Ishikawa (cell line): ENCODE measurements at regions not wholly inside any gene's neighbourhood (a gene's known extent, or its start where the extent isn't known, plus 50 kb on each side); places are given as distances from the start of the nearest gene placed in this dataset.

Experiments
- CREB1 ChIP-seq: IDR thresholded peaks from 2 replicates; pipeline ENCODE4 v1.6.1; 2012; ENCODE audit warnings: low read depth
- EGR1 ChIP-seq: IDR thresholded peaks from 2 replicates; pipeline ENCODE4 v1.6.1; 2012
- EP300 ChIP-seq: IDR thresholded peaks from 2 replicates; pipeline ENCODE4 v1.6.1; 2012; ENCODE audit warnings: borderline replicate concordance
- FOXM1 ChIP-seq: IDR thresholded peaks from 2 replicates; pipeline ENCODE4 v1.6.1; 2012; ENCODE audit warnings: low read depth, borderline replicate concordance
- NFIC ChIP-seq: IDR thresholded peaks from 2 replicates; pipeline ENCODE4 v1.6.1; 2012
- YY1 ChIP-seq: IDR thresholded peaks from 2 replicates; pipeline ENCODE4 v1.6.1; 2012; ENCODE audit warnings: low read depth
- TF ChIP-seq, protein P1 (sequence below): IDR thresholded peaks from 2 replicates; pipeline ENCODE4 v1.6.1; 2012; ENCODE audit warnings: low read depth, mild to moderate bottlenecking

DNA sequence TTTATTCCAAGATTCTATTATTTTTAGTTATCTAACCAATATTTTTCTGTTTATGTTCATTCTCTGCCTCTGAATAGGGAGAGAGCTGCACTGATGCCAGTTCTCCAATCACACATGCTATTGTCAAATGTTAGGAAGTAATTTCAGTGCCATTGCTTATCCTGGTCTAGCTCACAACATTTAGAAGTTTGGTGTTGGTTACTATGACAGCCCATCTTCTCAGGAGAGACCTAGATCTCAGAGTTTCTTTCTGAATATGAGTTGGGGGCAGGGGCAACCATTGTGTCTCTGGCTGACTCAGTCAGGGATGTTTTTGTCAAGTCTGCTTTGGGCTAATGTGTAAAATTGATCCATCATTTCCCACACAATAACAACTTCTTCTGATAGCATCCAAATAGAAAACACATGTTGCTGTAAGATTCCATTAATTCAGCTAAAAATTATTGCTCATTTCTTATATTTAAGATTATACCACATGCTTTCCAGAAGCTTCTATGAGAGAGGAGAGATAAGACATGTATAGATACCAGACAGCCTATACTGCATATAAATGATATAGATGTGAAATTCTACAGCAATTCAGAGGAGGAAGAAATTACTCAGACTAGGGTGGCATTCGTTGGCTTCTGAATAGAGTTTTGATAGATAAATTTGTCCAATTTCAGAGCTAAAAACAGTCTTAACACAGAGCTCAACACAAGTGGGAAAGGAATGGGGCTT is 64.8 kb downstream of the DACT1 start:
- TF ChIP-seq EP300 (no peak), FOXM1 (no peak), YY1 (no peak), CREB1 (no peak), EGR1 (no peak), NFIC (no peak)
- TF ChIP-seq, protein P1, sequence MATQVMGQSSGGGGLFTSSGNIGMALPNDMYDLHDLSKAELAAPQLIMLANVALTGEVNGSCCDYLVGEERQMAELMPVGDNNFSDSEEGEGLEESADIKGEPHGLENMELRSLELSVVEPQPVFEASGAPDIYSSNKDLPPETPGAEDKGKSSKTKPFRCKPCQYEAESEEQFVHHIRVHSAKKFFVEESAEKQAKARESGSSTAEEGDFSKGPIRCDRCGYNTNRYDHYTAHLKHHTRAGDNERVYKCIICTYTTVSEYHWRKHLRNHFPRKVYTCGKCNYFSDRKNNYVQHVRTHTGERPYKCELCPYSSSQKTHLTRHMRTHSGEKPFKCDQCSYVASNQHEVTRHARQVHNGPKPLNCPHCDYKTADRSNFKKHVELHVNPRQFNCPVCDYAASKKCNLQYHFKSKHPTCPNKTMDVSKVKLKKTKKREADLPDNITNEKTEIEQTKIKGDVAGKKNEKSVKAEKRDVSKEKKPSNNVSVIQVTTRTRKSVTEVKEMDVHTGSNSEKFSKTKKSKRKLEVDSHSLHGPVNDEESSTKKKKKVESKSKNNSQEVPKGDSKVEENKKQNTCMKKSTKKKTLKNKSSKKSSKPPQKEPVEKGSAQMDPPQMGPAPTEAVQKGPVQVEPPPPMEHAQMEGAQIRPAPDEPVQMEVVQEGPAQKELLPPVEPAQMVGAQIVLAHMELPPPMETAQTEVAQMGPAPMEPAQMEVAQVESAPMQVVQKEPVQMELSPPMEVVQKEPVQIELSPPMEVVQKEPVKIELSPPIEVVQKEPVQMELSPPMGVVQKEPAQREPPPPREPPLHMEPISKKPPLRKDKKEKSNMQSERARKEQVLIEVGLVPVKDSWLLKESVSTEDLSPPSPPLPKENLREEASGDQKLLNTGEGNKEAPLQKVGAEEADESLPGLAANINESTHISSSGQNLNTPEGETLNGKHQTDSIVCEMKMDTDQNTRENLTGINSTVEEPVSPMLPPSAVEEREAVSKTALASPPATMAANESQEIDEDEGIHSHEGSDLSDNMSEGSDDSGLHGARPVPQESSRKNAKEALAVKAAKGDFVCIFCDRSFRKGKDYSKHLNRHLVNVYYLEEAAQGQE, result no peak
